ENCODE measurements at regions not wholly inside any gene's neighbourhood (a gene's known extent, or its start where the extent isn't known, plus 50 kb on each side); places are given as distances from the start of the nearest gene placed in this dataset.
"Not testable (repeated sequence)": the region's sequence is repeated elsewhere in the genome, so short reads cannot be mapped to it uniquely, and the experiment has no call there.

DNA sequence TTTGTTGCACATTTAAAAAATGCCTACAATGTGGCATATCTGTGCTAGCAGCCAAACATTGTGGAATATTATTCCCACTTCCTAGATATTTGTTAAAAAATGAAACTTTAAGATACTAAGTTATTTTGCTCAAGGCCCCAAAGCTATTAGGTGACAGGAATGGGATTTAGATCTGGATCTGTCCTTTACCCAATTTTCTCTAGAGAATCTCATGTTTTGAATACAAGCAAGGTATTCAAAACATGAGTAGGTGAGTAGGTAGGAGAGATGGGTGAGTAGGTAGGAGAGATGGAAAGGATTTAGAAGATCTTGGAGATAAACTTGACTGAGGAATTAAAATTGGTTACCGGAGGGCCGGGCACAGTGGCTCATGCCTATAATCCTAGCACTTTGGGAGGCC is 61.2 kb upstream of the AKIRIN2 start:
- no peak for DNase-seq (ENCODE audit: low read depth)

DNA sequence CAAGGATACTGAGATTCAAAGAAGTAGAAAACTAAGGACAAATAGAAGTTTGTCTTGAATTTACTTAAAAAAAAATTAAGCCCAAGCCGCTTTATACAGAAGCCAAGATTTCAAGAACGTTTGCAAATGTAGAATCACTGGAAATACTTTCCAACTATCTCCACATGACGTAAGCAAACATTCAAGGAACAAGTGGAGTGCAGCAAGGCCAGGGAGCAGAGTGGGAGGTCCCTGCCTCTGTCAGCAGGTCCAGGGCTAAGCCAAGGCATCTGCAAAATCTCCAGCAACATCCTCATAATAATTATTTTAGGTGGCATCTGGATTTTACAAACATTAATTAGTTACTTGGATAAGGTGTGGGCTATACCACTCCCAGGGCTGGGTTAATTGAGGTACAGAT is 60.1 kb upstream of the AKIRIN2 start:
- DNase-seq (ENCODE audit: low read depth), result no peak

DNA sequence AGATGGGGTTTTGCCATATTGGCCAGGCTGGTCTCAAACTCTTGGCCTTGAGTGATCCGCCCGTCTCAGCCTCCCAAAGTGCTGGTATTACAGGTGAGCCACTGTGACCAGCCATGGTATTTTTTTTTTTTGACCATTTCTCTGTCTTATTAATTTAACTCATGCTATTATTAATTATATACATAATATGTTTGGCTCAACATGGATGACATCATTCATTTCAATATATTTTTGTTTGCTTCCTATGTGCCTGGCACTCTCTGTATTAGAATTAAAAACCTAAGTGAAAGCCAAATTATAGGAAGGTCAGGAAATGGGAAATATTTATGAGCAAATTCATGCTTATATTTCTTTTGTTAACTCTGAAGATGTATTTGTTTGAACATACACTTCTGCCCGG is 55.8 kb upstream of the AKIRIN2 start:
- DNase-seq (ENCODE audit: low read depth), result no peak

DNA sequence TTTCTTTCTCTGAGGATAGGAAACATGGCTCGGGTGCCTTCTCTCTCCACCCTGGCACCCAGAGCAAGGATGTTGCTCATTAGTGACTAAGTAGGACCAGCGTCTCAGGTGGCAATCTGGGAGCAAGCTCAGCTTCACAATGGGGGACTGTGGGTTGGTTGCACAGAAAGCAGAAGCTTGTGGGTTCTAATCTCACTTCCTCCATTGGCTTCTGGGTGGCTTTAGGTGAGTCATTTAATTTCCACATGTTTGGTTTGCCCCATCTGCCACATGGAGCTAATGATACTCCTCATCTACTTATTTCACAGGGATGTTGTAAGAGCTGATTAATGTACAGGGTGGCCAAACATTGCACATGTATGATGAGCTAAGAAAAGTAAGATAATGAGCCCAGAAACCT is 54.8 kb upstream of the AKIRIN2 start:
- DNase-seq (ENCODE audit: low read depth), result peak; percentile 79

- DNase-seq (ENCODE audit: low read depth), result peak; percentile 44
These were observed 54.0 kb upstream of the AKIRIN2 start for GRCh38 chr6:87755708-87756671.

DNA sequence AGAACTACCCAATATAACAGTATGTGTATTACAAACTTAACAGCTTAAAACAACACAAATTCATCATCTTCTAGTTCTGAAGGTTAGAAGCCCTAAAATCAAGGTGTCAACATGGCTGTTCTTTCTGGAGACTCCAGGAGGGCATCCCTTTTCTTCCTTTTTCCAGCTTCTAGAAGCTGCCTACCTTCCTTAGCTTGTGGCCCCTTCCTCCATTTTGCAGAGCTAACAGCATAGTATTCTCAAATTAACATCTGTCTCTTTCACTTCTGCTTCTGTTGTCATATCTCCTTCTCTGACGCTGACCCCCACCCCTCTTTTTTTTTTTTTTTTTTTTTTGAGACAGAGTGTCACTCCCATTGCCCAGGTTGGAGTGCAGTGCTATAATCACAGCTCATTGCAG is 52.8 kb upstream of the AKIRIN2 start:
- DNase-seq (ENCODE audit: low read depth), result no peak

GRCh38 chr6:87753131-87753685 is 51.2 kb upstream of the AKIRIN2 start:
- no peak for DNase-seq (ENCODE audit: low read depth)

DNA sequence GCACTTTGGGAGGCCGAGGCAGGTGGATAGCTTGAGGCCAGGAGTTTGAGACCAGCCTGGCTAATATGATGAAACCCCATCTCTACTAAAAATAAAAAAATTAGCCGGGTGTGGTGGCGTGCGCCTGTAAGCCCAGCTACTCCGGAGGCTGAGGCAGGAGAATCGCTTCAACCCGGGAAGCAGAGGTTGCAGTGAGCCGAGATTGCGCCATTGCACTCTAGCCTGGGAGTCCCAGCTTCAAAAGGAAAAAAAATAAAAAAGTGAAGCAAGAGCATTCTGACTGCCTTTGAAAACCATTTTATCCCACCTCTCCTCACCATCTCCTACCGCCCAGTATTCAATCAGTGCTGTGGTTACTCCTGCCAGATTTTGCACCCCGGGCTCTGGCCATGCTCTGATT is 50.5 kb upstream of the AKIRIN2 start:
- DNase-seq (ENCODE audit: low read depth), result not testable (repeated sequence)

All from RPMI7951 (cell line).